ENCODE measurements at regions not wholly inside any gene's neighbourhood (a gene's known extent, or its start where the extent isn't known, plus 50 kb on each side); places are given as distances from the start of the nearest gene placed in this dataset.

DNA sequence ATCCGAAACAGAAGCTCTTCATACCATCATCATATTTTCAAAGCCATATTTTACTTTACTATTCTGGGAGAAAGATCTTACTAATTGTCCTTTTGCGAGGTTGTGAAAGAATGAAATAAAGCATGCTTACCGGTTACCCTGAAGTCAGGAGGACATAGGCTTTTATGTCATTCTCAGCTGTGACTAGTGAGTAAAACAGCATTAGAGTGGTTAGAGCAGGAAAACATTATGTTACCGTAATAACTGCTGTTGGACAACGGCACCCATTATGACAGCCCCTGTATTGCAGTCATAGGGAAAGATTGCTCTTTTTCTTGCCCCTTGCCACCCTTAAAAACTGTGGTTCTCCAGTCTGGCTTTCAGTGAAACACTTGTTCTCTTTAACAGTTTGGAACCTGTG lies 1035.7 kb downstream of the ZPLD1 start:
- POLR2A ChIA-PET = no interaction called here
- H2AFZ ChIP-seq (ENCODE audit: control insufficient read depth, low read depth, low read length) = no peak overlapping the region
- SMC1A ChIA-PET (ENCODE audit: uncharacterized antibody, unreplicated experiment) = no interaction called here

DNA sequence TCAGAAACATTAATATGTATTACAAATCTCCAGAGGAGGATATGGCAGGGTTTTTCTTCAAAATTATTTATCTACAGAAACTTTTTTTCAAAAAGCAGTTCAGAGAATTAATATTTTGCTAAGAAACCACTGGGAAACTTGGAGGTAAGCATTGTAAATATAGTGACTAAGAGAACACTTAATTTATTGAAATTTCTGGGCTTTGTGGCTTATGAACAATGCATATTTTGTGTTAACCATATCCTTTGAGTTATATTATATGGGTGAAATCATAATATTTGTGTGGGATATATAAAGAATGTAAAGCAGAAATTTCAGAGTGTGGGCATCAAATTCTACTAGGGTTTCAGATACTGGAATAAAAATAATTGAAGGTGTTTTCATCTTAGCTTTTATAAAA lies 1059.2 kb downstream of the ZPLD1 start:
- H3K4me2 ChIP-seq (ENCODE audit: control insufficient read depth, insufficient read depth) = no peak overlapping the region
- no peaks in the 10 kb centered on the region for H4K20me1 ChIP-seq (ENCODE audit: control insufficient read depth, insufficient read depth)
- no peaks in the 10 kb centered on the region for H3K79me2 ChIP-seq (ENCODE audit: control insufficient read depth, insufficient read depth, low read length)
- no peak for TF ChIP-seq ESRRA (IDR thresholded peaks at IDR 0.05; ENCODE audit: low read length)
- TF ChIP-seq MEF2A (IDR thresholded peaks at IDR 0.05; ENCODE audit: insufficient read depth, low read depth, low read length) = no peak
- no peak for TF ChIP-seq RB1 (IDR thresholded peaks at IDR 0.05; ENCODE audit: borderline replicate concordance)
- TF ChIP-seq ZNF207 (IDR thresholded peaks at IDR 0.05; ENCODE audit: borderline replicate concordance) = no peak
- TF ChIP-seq FOXM1 (IDR thresholded peaks at IDR 0.05; ENCODE audit: low read depth, low read length) = no peak
- TF ChIP-seq CTCF (IDR thresholded peaks at IDR 0.05 in 2 of 3, conservative IDR thresholded peaks at IDR 0.05 in 1 of 3; ENCODE audit: control insufficient read depth in 2 of 3, extremely low read depth in 1 of 3, insufficient read depth in 1 of 3, low read depth in 3 of 3, low read length in 3 of 3) = no peak
- TF ChIP-seq IRF5 (IDR thresholded peaks at IDR 0.05; ENCODE audit: borderline replicate concordance) = no peak
- TF ChIP-seq, protein P1, sequence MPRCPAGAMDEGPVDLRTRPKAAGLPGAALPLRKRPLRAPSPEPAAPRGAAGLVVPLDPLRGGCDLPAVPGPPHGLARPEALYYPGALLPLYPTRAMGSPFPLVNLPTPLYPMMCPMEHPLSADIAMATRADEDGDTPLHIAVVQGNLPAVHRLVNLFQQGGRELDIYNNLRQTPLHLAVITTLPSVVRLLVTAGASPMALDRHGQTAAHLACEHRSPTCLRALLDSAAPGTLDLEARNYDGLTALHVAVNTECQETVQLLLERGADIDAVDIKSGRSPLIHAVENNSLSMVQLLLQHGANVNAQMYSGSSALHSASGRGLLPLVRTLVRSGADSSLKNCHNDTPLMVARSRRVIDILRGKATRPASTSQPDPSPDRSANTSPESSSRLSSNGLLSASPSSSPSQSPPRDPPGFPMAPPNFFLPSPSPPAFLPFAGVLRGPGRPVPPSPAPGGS (IDR thresholded peaks at IDR 0.05; ENCODE audit: borderline replicate concordance, insufficient read depth, low read depth, low read length, poor library complexity, severe bottlenecking) = no peak
- no peak for TF ChIP-seq MEF2B (IDR thresholded peaks at IDR 0.05; ENCODE audit: partially characterized antibody, poor library complexity, severe bottlenecking)
- TF ChIP-seq CBX5 (IDR thresholded peaks at IDR 0.05; ENCODE audit: low read depth) = no peak
- TF ChIP-seq ZNF384 (IDR thresholded peaks at IDR 0.05; ENCODE audit: borderline replicate concordance, low read depth, low read length) = no peak
- no peak for FAIRE-seq
- intact Hi-C loops (cut with micrococcal nuclease; ENCODE audit: unreplicated experiment) = no loop called here
- H3K4me1 ChIP-seq (ENCODE audit: control insufficient read depth, insufficient read depth, low read length) = no peaks in the 10 kb centered on the region
- CTCF ChIA-PET = no interaction called here
- H3K27me3 ChIP-seq (replicated peaks in 1 of 2; ENCODE audit: control insufficient read depth in 2 of 2, insufficient read depth in 2 of 2, low read length in 1 of 2) = no peaks in the 10 kb centered on the region
- DNase-seq (ENCODE audit: low read depth, low spot score) = no peak
- RAD21 ChIA-PET (ENCODE audit: unreplicated experiment) = no interaction called here
- in situ Hi-C loops (cut with MboI) = no loop called here
- POLR2A ChIA-PET = no interaction called here
- ATAC-seq = no peak
- no peak overlapping the region for H3K9ac ChIP-seq (ENCODE audit: control insufficient read depth, insufficient read depth, low read length)
- no peak overlapping the region for H2AFZ ChIP-seq (ENCODE audit: control insufficient read depth, low read depth, low read length)
- H3K4me3 ChIP-seq = no peak overlapping the region
- H3K27ac ChIP-seq (ENCODE audit: control insufficient read depth, insufficient read depth) = no peak overlapping the region
- SMC1A ChIA-PET (ENCODE audit: uncharacterized antibody, unreplicated experiment) = no interaction called here
- H3K9me3 ChIP-seq (replicated peaks; ENCODE audit: control insufficient read depth, insufficient read depth, low read length) = no peaks in the 10 kb centered on the region
- no peaks in the 10 kb centered on the region for H3K36me3 ChIP-seq (ENCODE audit: control insufficient read depth in 2 of 2, insufficient read depth in 2 of 2, low read length in 1 of 2)
- BruUV-seq (replicated peaks) = no TSS peak

More for the DNA sequence above, 1035.7 kb downstream of the ZPLD1 start:
- Histone ChIP-seq H3K9ac (ENCODE audit: control insufficient read depth, insufficient read depth, low read length) (no peak overlapping the region), H3K4me2 (ENCODE audit: control insufficient read depth, insufficient read depth) (no peak overlapping the region), H4K20me1 (ENCODE audit: control insufficient read depth, insufficient read depth) (no peaks in the 10 kb centered on the region), H3K9me3 (replicated peaks; ENCODE audit: control insufficient read depth, insufficient read depth, low read length) (no peaks in the 10 kb centered on the region), H3K4me3 (no peak overlapping the region), H3K36me3 (ENCODE audit: control insufficient read depth in 2 of 2, insufficient read depth in 2 of 2, low read length in 1 of 2) (no peaks in the 10 kb centered on the region), H3K79me2 (ENCODE audit: control insufficient read depth, insufficient read depth, low read length) (no peaks in the 10 kb centered on the region), H3K27ac (ENCODE audit: control insufficient read depth, insufficient read depth) (no peak overlapping the region), H3K4me1 (ENCODE audit: control insufficient read depth, insufficient read depth, low read length) (no peaks in the 10 kb centered on the region), H3K27me3 (replicated peaks in 1 of 2; ENCODE audit: control insufficient read depth in 2 of 2, insufficient read depth in 2 of 2, low read length in 1 of 2) (no peaks in the 10 kb centered on the region)
- ATAC-seq = no peak
- FAIRE-seq = no peak
- no peak for DNase-seq (ENCODE audit: low read depth, low spot score)
- ChIA-PET RAD21 (ENCODE audit: unreplicated experiment) (interaction anchor here (0.6 kb wide), 1 partner anchor 10 kb away, joined by 3 read pairs; no protein-coding TSS in a partner anchor), CTCF (interaction anchor here (1.6 kb wide), 1 partner anchor 20 kb away, joined by 4 read pairs; no protein-coding TSS in a partner anchor)
- intact Hi-C loops (cut with micrococcal nuclease; ENCODE audit: unreplicated experiment) (no loop called here), in situ Hi-C loops (cut with MboI) (no loop called here)
- 29% methylated on average over 5 of the region's 5 CpGs for WGBS (ENCODE audit: insufficient coverage, insufficient replicate concordance, low lambda C conversion rate, missing lambda C conversion rate)
- TF ChIP-seq ZNF622 (IDR thresholded peaks at IDR 0.05) = no peak
- no peak for TF ChIP-seq HDAC2 (IDR thresholded peaks at IDR 0.05)
- TF ChIP-seq HCFC1 (IDR thresholded peaks at IDR 0.05; ENCODE audit: low read length) = no peak
- TF ChIP-seq YY1 (IDR thresholded peaks at IDR 0.05; ENCODE audit: low read depth, low read length) = no peak
- no peak for TF ChIP-seq CREM (IDR thresholded peaks at IDR 0.05; ENCODE audit: low read depth)
- no peak for TF ChIP-seq NR2C1 (IDR thresholded peaks at IDR 0.05)
- BruUV-seq (replicated peaks) = no TSS peak
